ENCODE measurements at regions not wholly inside any gene's neighbourhood (a gene's known extent, or its start where the extent isn't known, plus 50 kb on each side); places are given as distances from the start of the nearest gene placed in this dataset.
"Not testable (repeated sequence)": the region's sequence is repeated elsewhere in the genome, so short reads cannot be mapped to it uniquely, and the experiment has no call there.

- DNase-seq = no peak
Measured at GRCh38 chr3:177405191-177405672, 207.9 kb upstream of the TBL1XR1 start.

- no peak for DNase-seq
Measured at GRCh38 chr3:177410730-177411129, 213.4 kb upstream of the TBL1XR1 start.

GRCh38 chr3:177411201-177411600 is 213.9 kb upstream of the TBL1XR1 start:
- DNase-seq = no peak

GRCh38 chr3:177412677-177413170 is 215.4 kb upstream of the TBL1XR1 start:
- not testable (repeated sequence) for DNase-seq

GRCh38 chr3:177414093-177414492 is 216.8 kb upstream of the TBL1XR1 start:
- no peak for DNase-seq

- peak; percentile 28 for DNase-seq
Measured at GRCh38 chr3:177418787-177419186, 221.5 kb upstream of the TBL1XR1 start.

- peak; percentile 86 for DNase-seq
Measured at GRCh38 chr3:177419904-177420601, 222.8 kb upstream of the TBL1XR1 start.

- DNase-seq = no peak
Measured at GRCh38 chr3:177420651-177421480, 223.6 kb upstream of the TBL1XR1 start.

- DNase-seq = no peak
Measured at GRCh38 chr3:177421481-177421785, 224.2 kb upstream of the TBL1XR1 start.

GRCh38 chr3:177424521-177424920 is 227.2 kb upstream of the TBL1XR1 start:
- DNase-seq = no peak

- no peak for DNase-seq
Measured at GRCh38 chr3:177425042-177425441, 227.8 kb upstream of the TBL1XR1 start.

GRCh38 chr3:177426106-177426877 is 229.0 kb upstream of the TBL1XR1 start:
- DNase-seq = no peak

GRCh38 chr3:177426878-177427495 is 229.7 kb upstream of the TBL1XR1 start:
- DNase-seq = peak; percentile 93

- DNase-seq = peak; percentile 83
Measured at GRCh38 chr3:177427540-177427939, 230.3 kb upstream of the TBL1XR1 start.

GRCh38 chr3:177429079-177429478 is 231.8 kb upstream of the TBL1XR1 start:
- DNase-seq = no peak

GRCh38 chr3:177429771-177430170 is 232.5 kb upstream of the TBL1XR1 start:
- no peak for DNase-seq

- DNase-seq = no peak
Measured at GRCh38 chr3:177430653-177431052, 233.4 kb upstream of the TBL1XR1 start.

GRCh38 chr3:177431525-177432176 is 234.4 kb upstream of the TBL1XR1 start:
- no peak for DNase-seq

- no peak for DNase-seq
Measured at GRCh38 chr3:177435301-177435700, 238.0 kb upstream of the TBL1XR1 start.

GRCh38 chr3:177437513-177438337 is 240.4 kb upstream of the TBL1XR1 start:
- DNase-seq = no peak

GRCh38 chr3:177438596-177439220 is 241.4 kb upstream of the TBL1XR1 start:
- no peak for DNase-seq

Data from activated CD4-positive, alpha-beta T cell treated with anti-CD3 and anti-CD28 coated beads, Interleukin-2, amount 50 U/mL, for 16 hours (primary cell).